GM19397 (cell line): ENCODE measurements at regions not wholly inside any gene's neighbourhood (a gene's known extent, or its start where the extent isn't known, plus 50 kb on each side); places are given as distances from the start of the nearest gene placed in this dataset.
A peak's percentile ranks its signal among the peaks of the same experiment; 100 is the strongest.

Experiments
- ATAC-seq: cut with Tn5 transposase; IDR thresholded peaks from one replicate; pipeline ENCODE4 v1.9.1; 2021; ENCODE audit warnings: mild to moderate bottlenecking, moderate library complexity; ENCODE audit not compliant: unreplicated experiment

- no peak for ATAC-seq
Measured at GRCh38 chr5:143730112-143730801, 81.7 kb upstream of the HMHB1 start.

GRCh38 chr5:143729334-143729946 is 82.5 kb upstream of the HMHB1 start:
- no peak for ATAC-seq

- no peak for ATAC-seq
Measured at GRCh38 chr5:143723159-143723558, 88.8 kb upstream of the HMHB1 start.

GRCh38 chr5:143721925-143722324 is 90.0 kb upstream of the HMHB1 start:
- ATAC-seq: no peak

- ATAC-seq: no peak
Measured at GRCh38 chr5:143720689-143721088, 91.3 kb upstream of the HMHB1 start.

GRCh38 chr5:143717400-143717799 is 94.6 kb upstream of the HMHB1 start:
- ATAC-seq: no peak

- ATAC-seq: no peak
Measured at GRCh38 chr5:143716881-143717280, 95.1 kb upstream of the HMHB1 start.

- no peak for ATAC-seq
Measured at GRCh38 chr5:143715616-143716015, 96.3 kb upstream of the HMHB1 start.

GRCh38 chr5:143714629-143715028 is 97.3 kb upstream of the HMHB1 start:
- peak; percentile 52 for ATAC-seq

GRCh38 chr5:143713047-143714003 is 98.6 kb upstream of the HMHB1 start:
- ATAC-seq: no peak

- ATAC-seq: no peak
Measured at GRCh38 chr5:143708672-143709071, 103.3 kb upstream of the HMHB1 start.

GRCh38 chr5:143707806-143708205 is 104.2 kb upstream of the HMHB1 start:
- ATAC-seq: no peak

GRCh38 chr5:143705381-143705780 is 106.6 kb upstream of the HMHB1 start:
- no peak for ATAC-seq

- no peak for ATAC-seq
Measured at GRCh38 chr5:143703659-143704058, 108.3 kb upstream of the HMHB1 start.

- no peak for ATAC-seq
Measured at GRCh38 chr5:143701493-143701892, 110.5 kb upstream of the HMHB1 start.

- ATAC-seq: no peak
Measured at GRCh38 chr5:143700994-143701393, 111.0 kb upstream of the HMHB1 start.

GRCh38 chr5:143699121-143699520 is 112.8 kb upstream of the HMHB1 start:
- ATAC-seq: no peak

GRCh38 chr5:143698574-143698973 is 113.4 kb upstream of the HMHB1 start:
- no peak for ATAC-seq

- no peak for ATAC-seq
Measured at GRCh38 chr5:143696921-143697320, 115.0 kb upstream of the HMHB1 start.

- ATAC-seq: no peak
Measured at GRCh38 chr5:143695941-143696340, 116.0 kb upstream of the HMHB1 start.

- no peak for ATAC-seq
Measured at GRCh38 chr5:143695244-143695864, 116.6 kb upstream of the HMHB1 start.
